ENCODE measurements at regions not wholly inside any gene's neighbourhood (a gene's known extent, or its start where the extent isn't known, plus 50 kb on each side); places are given as distances from the start of the nearest gene placed in this dataset.

DNA sequence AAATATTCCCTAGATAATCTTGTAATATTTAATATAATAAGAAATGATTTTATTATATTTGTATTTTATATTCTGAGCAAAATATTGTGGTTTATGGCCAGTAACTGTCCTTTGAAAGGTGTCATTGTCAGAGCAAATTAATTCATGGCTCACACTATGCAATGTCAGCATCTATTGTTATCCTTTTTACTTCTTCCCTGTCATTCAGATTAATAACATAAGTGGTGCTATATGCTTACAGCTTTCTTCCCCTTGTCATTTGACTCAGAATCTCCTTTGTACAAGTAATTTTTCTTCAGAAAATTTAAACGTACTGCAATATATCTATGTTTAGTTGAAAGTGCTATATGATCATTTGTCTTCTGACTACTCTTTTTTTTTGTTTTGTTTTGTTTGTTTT lies 1738.2 kb upstream of the MIR17HG start (continued):
- no peak for TF ChIP-seq ZNF791 (tag by site-specific recombination; IDR thresholded peaks at IDR 0.05)
- no peak for TF ChIP-seq ZNF23 (tag by site-specific recombination; IDR thresholded peaks at IDR 0.05; ENCODE audit: borderline replicate concordance)
- no peak for TF ChIP-seq GLIS2 (tag by site-specific recombination; IDR thresholded peaks at IDR 0.05)
- TF ChIP-seq ZFHX2 (tag by site-specific recombination; conservative IDR thresholded peaks at IDR 0.05), result no peak
- no peak for TF ChIP-seq ZNF623 (tag by site-specific recombination; IDR thresholded peaks at IDR 0.05)
- no peak for TF ChIP-seq ZNF211 (tag by site-specific recombination; IDR thresholded peaks at IDR 0.05; ENCODE audit: low read depth)
- no peak for TF ChIP-seq ZIC2 (tag by site-specific recombination; IDR thresholded peaks at IDR 0.05)

DNA sequence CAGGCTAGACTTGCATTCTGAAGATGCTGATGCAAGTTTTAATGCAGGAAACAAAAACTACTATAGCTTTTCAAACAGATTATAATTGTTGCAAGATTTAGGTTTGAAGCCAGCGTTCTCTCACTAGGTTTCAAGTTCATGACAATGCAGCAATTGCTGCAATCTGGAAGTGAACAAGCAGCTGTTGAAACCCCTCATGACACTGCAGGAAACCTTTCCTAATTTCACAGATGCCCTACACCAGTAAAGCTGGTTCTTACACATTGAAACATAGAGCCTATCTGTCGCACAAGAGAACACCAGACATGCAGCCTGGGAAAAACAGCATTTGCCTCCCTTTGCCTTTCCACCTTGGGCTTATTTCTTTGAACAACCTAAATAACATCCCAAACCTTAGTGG lies 1737.2 kb upstream of the MIR17HG start:
- Histone ChIP-seq H3K27ac (ENCODE audit: extremely low read depth, low read depth, low read length) (no peak overlapping the region), H3K9me3 (ENCODE audit: control insufficient read depth, insufficient read depth, low read depth, low read length) (no peaks in the 10 kb centered on the region), H3K4me3 (ENCODE audit: low read depth, low read length) (no peak overlapping the region), H3K36me3 (ENCODE audit: control insufficient read depth in 2 of 2, insufficient read depth in 1 of 2, low read length in 2 of 2) (no peaks in the 10 kb centered on the region), H3K4me1 (ENCODE audit: control insufficient read depth, insufficient read depth, low read length) (no peaks in the 10 kb centered on the region)
- TF ChIP-seq ZNF350 (tag by site-specific recombination; IDR thresholded peaks at IDR 0.05) (no peak), ZNF433 (tag by site-specific recombination; IDR thresholded peaks at IDR 0.05; ENCODE audit: low read depth) (no peak), ZNF621 (tag by site-specific recombination; IDR thresholded peaks at IDR 0.05) (no peak), ZNF394 (tag by site-specific recombination; IDR thresholded peaks at IDR 0.05; ENCODE audit: borderline replicate concordance) (no peak), ZNF837 (tag by site-specific recombination; IDR thresholded peaks at IDR 0.05) (no peak), ZNF10 (tag by site-specific recombination; IDR thresholded peaks at IDR 0.05) (no peak)
- TF ChIP-seq, protein P1, sequence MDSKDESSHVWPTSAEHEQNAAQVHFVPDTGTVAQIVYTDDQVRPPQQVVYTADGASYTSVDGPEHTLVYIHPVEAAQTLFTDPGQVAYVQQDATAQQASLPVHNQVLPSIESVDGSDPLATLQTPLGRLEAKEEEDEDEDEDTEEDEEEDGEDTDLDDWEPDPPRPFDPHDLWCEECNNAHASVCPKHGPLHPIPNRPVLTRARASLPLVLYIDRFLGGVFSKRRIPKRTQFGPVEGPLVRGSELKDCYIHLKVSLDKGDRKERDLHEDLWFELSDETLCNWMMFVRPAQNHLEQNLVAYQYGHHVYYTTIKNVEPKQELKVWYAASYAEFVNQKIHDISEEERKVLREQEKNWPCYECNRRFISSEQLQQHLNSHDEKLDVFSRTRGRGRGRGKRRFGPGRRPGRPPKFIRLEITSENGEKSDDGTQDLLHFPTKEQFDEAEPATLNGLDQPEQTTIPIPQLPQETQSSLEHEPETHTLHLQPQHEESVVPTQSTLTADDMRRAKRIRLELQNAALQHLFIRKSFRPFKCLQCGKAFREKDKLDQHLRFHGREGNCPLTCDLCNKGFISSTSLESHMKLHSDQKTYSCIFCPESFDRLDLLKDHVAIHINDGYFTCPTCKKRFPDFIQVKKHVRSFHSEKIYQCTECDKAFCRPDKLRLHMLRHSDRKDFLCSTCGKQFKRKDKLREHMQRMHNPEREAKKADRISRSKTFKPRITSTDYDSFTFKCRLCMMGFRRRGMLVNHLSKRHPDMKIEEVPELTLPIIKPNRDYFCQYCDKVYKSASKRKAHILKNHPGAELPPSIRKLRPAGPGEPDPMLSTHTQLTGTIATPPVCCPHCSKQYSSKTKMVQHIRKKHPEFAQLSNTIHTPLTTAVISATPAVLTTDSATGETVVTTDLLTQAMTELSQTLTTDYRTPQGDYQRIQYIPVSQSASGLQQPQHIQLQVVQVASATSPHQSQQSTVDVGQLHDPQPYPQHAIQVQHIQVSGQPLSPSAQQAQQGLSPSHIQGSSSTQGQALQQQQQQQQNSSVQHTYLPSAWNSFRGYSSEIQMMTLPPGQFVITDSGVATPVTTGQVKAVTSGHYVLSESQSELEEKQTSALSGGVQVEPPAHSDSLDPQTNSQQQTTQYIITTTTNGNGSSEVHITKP (tag by site-specific recombination; IDR thresholded peaks at IDR 0.05), result no peak
- ChIA-PET POLR2A (no interaction called here), CTCF (no interaction called here)

DNA sequence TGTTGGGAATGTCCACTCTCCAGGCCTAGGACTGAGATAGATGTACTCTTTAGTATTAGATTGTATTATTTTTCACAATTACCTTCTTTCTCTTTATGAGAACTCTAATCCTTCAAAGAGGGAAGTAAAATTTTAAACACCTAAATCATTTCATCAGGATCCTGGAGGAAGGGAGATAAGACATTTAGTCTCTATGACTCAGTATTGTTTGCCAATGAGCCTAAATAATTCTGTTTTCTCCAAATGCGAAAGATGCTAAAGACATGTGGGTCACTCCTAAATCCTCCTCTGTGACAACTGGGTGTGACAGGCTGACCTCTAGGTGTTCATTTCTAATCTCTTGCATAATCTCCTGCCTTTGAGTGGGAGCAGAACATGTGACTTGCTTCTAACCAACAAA lies 1736.6 kb upstream of the MIR17HG start:
- ChIA-PET CTCF (no interaction called here), POLR2A (no interaction called here)
- H3K36me3 ChIP-seq (ENCODE audit: control insufficient read depth in 2 of 2, insufficient read depth in 1 of 2, low read length in 2 of 2), result no peaks in the 10 kb centered on the region
- H3K9me3 ChIP-seq (ENCODE audit: control insufficient read depth, insufficient read depth, low read depth, low read length), result no peaks in the 10 kb centered on the region
- H3K27ac ChIP-seq (ENCODE audit: extremely low read depth, low read depth, low read length), result no peak overlapping the region
- H3K4me1 ChIP-seq (ENCODE audit: control insufficient read depth, insufficient read depth, low read length), result no peaks in the 10 kb centered on the region
- H3K4me3 ChIP-seq (ENCODE audit: low read depth, low read length), result no peak overlapping the region
- TF ChIP-seq HOXD13 (CRISPR knock-in tag; IDR thresholded peaks at IDR 0.05; ENCODE audit: borderline replicate concordance) (no peak), ZBTB21 (tag by site-specific recombination; IDR thresholded peaks at IDR 0.05) (no peak), KLF1 (tag by site-specific recombination; IDR thresholded peaks at IDR 0.05) (no peak), ZNF792 (tag by site-specific recombination; IDR thresholded peaks at IDR 0.05) (no peak), ZSCAN30 (tag by site-specific recombination; IDR thresholded peaks at IDR 0.05) (no peak), GLIS1 (tag by site-specific recombination; IDR thresholded peaks at IDR 0.05) (no peak), ZNF223 (tag by site-specific recombination; IDR thresholded peaks at IDR 0.05) (no peak)
- TF ChIP-seq, protein P2, sequence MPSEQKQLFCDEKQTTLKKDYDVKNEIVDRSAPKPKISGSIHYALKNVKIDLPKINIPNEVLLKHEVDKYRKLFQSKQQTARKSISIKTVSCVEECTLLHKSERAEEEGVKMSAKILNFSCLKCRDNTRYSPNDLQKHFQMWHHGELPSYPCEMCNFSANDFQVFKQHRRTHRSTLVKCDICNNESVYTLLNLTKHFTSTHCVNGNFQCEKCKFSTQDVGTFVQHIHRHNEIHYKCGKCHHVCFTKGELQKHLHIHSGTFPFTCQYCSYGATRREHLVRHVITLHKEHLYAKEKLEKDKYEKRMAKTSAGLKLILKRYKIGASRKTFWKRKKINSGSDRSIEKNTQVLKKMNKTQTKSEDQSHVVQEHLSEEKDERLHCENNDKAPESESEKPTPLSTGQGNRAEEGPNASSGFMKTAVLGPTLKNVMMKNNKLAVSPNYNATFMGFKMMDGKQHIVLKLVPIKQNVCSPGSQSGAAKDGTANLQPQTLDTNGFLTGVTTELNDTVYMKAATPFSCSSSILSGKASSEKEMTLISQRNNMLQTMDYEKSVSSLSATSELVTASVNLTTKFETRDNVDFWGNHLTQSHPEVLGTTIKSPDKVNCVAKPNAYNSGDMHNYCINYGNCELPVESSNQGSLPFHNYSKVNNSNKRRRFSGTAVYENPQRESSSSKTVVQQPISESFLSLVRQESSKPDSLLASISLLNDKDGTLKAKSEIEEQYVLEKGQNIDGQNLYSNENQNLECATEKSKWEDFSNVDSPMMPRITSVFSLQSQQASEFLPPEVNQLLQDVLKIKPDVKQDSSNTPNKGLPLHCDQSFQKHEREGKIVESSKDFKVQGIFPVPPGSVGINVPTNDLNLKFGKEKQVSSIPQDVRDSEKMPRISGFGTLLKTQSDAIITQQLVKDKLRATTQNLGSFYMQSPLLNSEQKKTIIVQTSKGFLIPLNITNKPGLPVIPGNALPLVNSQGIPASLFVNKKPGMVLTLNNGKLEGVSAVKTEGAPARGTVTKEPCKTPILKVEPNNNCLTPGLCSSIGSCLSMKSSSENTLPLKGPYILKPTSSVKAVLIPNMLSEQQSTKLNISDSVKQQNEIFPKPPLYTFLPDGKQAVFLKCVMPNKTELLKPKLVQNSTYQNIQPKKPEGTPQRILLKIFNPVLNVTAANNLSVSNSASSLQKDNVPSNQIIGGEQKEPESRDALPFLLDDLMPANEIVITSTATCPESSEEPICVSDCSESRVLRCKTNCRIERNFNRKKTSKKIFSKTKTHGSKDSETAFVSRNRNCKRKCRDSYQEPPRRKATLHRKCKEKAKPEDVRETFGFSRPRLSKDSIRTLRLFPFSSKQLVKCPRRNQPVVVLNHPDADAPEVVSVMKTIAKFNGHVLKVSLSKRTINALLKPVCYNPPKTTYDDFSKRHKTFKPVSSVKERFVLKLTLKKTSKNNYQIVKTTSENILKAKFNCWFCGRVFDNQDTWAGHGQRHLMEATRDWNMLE (tag by site-specific recombination; conservative IDR thresholded peaks at IDR 0.05; ENCODE audit: low read depth), result no peak
- TF ChIP-seq, protein P3, sequence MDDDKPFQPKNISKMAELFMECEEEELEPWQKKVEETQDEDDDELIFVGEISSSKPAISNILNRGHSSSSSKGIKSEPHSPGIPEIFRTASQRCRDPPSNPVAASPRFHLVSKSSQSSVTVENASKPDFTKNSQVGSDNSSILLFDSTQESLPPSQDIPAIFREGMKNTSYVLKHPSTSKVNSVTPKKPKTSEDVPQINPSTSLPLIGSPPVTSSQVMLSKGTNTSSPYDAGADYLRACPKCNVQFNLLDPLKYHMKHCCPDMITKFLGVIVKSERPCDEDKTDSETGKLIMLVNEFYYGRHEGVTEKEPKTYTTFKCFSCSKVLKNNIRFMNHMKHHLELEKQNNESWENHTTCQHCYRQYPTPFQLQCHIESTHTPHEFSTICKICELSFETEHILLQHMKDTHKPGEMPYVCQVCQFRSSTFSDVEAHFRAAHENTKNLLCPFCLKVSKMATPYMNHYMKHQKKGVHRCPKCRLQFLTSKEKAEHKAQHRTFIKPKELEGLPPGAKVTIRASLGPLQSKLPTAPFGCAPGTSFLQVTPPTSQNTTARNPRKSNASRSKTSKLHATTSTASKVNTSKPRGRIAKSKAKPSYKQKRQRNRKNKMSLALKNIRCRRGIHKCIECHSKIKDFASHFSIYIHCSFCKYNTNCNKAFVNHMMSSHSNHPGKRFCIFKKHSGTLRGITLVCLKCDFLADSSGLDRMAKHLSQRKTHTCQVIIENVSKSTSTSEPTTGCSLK (tag by site-specific recombination; IDR thresholded peaks at IDR 0.05), result no peak
- TF ChIP-seq, protein P4, sequence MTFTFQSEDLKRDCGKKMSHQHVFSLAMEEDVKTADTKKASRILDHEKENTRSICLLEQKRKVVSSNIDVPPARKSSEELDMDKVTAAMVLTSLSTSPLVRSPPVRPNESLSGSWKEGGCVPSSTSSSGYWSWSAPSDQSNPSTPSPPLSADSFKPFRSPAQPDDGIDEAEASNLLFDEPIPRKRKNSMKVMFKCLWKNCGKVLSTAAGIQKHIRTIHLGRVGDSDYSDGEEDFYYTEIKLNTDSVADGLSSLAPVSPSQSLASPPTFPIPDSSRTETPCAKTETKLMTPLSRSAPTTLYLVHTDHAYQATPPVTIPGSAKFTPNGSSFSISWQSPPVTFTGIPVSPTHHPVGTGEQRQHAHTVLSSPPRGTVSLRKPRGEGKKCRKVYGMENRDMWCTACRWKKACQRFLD (tag by site-specific recombination; IDR thresholded peaks at IDR 0.05), result no peak

Data from HEK293 (cell line).